CD4-positive, alpha-beta T cell (primary cell): ENCODE measurements at regions not wholly inside any gene's neighbourhood (a gene's known extent, or its start where the extent isn't known, plus 50 kb on each side); places are given as distances from the start of the nearest gene placed in this dataset.
A peak's percentile ranks its signal among the peaks of the same experiment; 100 is the strongest.

Experiments used
- ATAC-seq: fragments of 200-7000 bp; cut with Tn5 transposase; one replicate; pipeline ENCODE4 v1.10.0; 2022; ENCODE audit warnings: mild to moderate bottlenecking; ENCODE audit not compliant: poor library complexity
- CTCF ChIA-PET: fragments of 350-600 bp; sonication (Branson Sonifier 250); formaldehyde crosslinking; loops from one replicate; lab custom pipeline; 2021; ENCODE audit warnings: antibody characterized with exemption, inconsistent platforms; lab: Charles Lee
- POLR2A ChIA-PET: fragments of 350-600 bp; sonication (Branson Sonifier 250); formaldehyde crosslinking; loops from one replicate; lab custom pipeline; 2021; ENCODE audit warnings: antibody characterized with exemption, inconsistent platforms; lab: Charles Lee
- DNase-seq, 14 experiments: peaks; one replicate each; pipeline ENCODE4 v3.0.0-alpha.2; 2013 to 2020; ENCODE audit warnings: mixed read lengths in 2 of 14
- H3K27ac ChIP-seq, 2 donors: one replicate each; pipeline versions ENCODE4 v1.5.1 to v1.7.0; 2013; ENCODE audit warnings: low read length in 2 of 2, low read depth in 1 of 2, mild to moderate bottlenecking in 1 of 2
- H3K27me3 ChIP-seq, 2 experiments: 1 replicate in 1 of 2; 2 replicates in 1 of 2; pipeline versions ENCODE4 v1.6.1 to v1.7.0; 2013; ENCODE audit warnings: low read length in 2 of 2, control low read depth in 1 of 2, mild to moderate bottlenecking in 1 of 2, moderate library complexity in 1 of 2; ENCODE audit not compliant: insufficient read depth in 2 of 2, control insufficient read depth in 1 of 2
- H3K36me3 ChIP-seq: one replicate; pipeline ENCODE4 v1.6.1; 2013; ENCODE audit warnings: low read length, control low read depth; ENCODE audit not compliant: insufficient read depth
- H3K4me1 ChIP-seq: one replicate; pipeline ENCODE4 v1.6.1; 2013; ENCODE audit warnings: low read length, control low read depth; ENCODE audit not compliant: insufficient read depth
- H3K4me3 ChIP-seq: one replicate; pipeline ENCODE4 v1.5.1; 2013; ENCODE audit warnings: mild to moderate bottlenecking, low read length, moderate library complexity
- H3K9me3 ChIP-seq, 2 experiments: 1 replicate in 1 of 2; 2 replicates in 1 of 2; pipeline versions ENCODE4 v1.6.1 to v1.7.0; 2013; ENCODE audit warnings: low read length in 2 of 2, mild to moderate bottlenecking in 2 of 2, control low read depth in 1 of 2, moderate library complexity in 1 of 2; ENCODE audit not compliant: control insufficient read depth in 1 of 2, insufficient read depth in 1 of 2
- H3K27ac Mint-ChIP-seq: one replicate; pipeline ENCODE4 v1.8.0; 2020; ENCODE audit warnings: mixed read lengths
- H3K27me3 Mint-ChIP-seq: one replicate; pipeline ENCODE4 v1.8.0; 2021; ENCODE audit warnings: mixed read lengths
- H3K36me3 Mint-ChIP-seq: one replicate; pipeline ENCODE4 v1.8.0; 2021; ENCODE audit warnings: low read depth, mixed read lengths
- H3K4me1 Mint-ChIP-seq: one replicate; pipeline ENCODE4 v1.8.0; 2021; ENCODE audit warnings: low read depth, mixed read lengths
- H3K4me3 Mint-ChIP-seq: one replicate; pipeline ENCODE4 v1.8.0; 2020; ENCODE audit warnings: mild to moderate bottlenecking, mixed read lengths
- H3K9me3 Mint-ChIP-seq: one replicate; pipeline ENCODE4 v1.8.0; 2020; ENCODE audit warnings: mixed read lengths
- CTCF ChIP-seq: fragments of 200-600 bp; IDR thresholded peaks from one replicate; pipeline ENCODE4 v1.8.0; 2022; ENCODE audit warnings: antibody characterized with exemption, mild to moderate bottlenecking
- intact Hi-C, 2 experiments: fragments of 100-400 bp; cut with DNase I in 1 of 2; cut with micrococcal nuclease in 1 of 2; formaldehyde crosslinking; loops; one replicate each; pipeline versions ENCODE4 v1.15.1 to v1.9.0; 2023 to 2025; cut with DNase I, micrococcal nuclease

- Histone ChIP-seq H3K4me1 (peaks cover 15% of the 10 kb centered on the region), H3K4me3 (no peak overlapping the region), H3K36me3 (no peaks in the 10 kb centered on the region), H3K9me3 (no peaks in the 10 kb centered on the region), H3K27ac (no peak overlapping the region), H3K27me3 (no peaks in the 10 kb centered on the region)
- Mint-ChIP-seq H3K9me3 (peaks cover 2% of the 10 kb centered on the region), H3K27me3 (no peaks in the 10 kb centered on the region), H3K4me3 (no peak overlapping the region), H3K36me3 (no peaks in the 10 kb centered on the region), H3K4me1 (peaks cover 12% of the 10 kb centered on the region), H3K27ac (peak overlapping the region; percentile 2)
- peak; percentile 95 for ATAC-seq
- POLR2A ChIA-PET: interaction anchor here (0.6 to 2.9 kb wide), 7 partner anchors 8 to 135 kb away, joined by 3 to 12 read pairs (median 5); partner anchors contain the start of gene EGR2
- CTCF ChIA-PET: interaction anchor here (0.7 to 3.0 kb wide), 9 partner anchors 9 to 135 kb away, joined by 3 to 23 read pairs (median 6); partner anchors contain the start of gene EGR2
- TF ChIP-seq CTCF: no peak
- intact Hi-C loops: loop anchor here in 1 of 2 experiments (1.0 to 5.0 kb wide), 3 partner anchors 44 to 136 kb away; partner anchors contain the start of gene EGR2
- DNase-seq: peak; percentile 25 to 93 (median 45)
These were observed 123.1 kb upstream of the ADO start for GRCh38 chr10:62681211-62681940.

- H3K9me3 ChIP-seq: peaks cover 3 to 6% of the 10 kb centered on the region in 2 experiments
- no peak overlapping the region for H3K27ac ChIP-seq
- Mint-ChIP-seq H3K4me3 (no peak overlapping the region), H3K4me1 (peaks cover 27% of the 10 kb centered on the region), H3K36me3 (no peaks in the 10 kb centered on the region), H3K27me3 (no peaks in the 10 kb centered on the region), H3K9me3 (peaks cover 2% of the 10 kb centered on the region), H3K27ac (no peak overlapping the region)
- CTCF ChIA-PET: no interaction called here
- no peak overlapping the region for H3K4me3 ChIP-seq
- H3K36me3 ChIP-seq: no peaks in the 10 kb centered on the region
- POLR2A ChIA-PET: interaction anchor here (1.2 kb wide), 1 partner anchor 483 kb away, joined by 4 read pairs; no protein-coding TSS in a partner anchor
- ATAC-seq: no peak
- no peaks in the 10 kb centered on the region for H3K27me3 ChIP-seq
- DNase-seq: no peak
- intact Hi-C loops: loop anchor here in 1 of 2 experiments (5.0 kb wide), 2 partner anchors 48 to 132 kb away; partner anchors contain the start of gene EGR2
- TF ChIP-seq CTCF: no peak
- H3K4me1 ChIP-seq: peaks cover 26% of the 10 kb centered on the region
These were observed 119.6 kb upstream of the ADO start for GRCh38 chr10:62684911-62685310.

GRCh38 chr10:62687230-62687748, 117.2 kb upstream of the ADO start:
- DNase-seq (peak in 2 of 14 experiments; percentile 17 to 34), ATAC-seq (no peak)
- Mint-ChIP-seq H3K9me3 (peaks cover 2% of the 10 kb centered on the region), H3K4me3 (no peak overlapping the region), H3K27ac (no peak overlapping the region), H3K4me1 (peaks cover 39% of the 10 kb centered on the region), H3K36me3 (no peaks in the 10 kb centered on the region), H3K27me3 (no peaks in the 10 kb centered on the region)
- H3K9me3 ChIP-seq: peaks cover 3 to 6% of the 10 kb centered on the region in 2 experiments
- no peaks in the 10 kb centered on the region for H3K27me3 ChIP-seq
- intact Hi-C loops: no loop called here
- no peaks in the 10 kb centered on the region for H3K36me3 ChIP-seq
- ChIA-PET POLR2A (no interaction called here), CTCF (interaction anchor here (1.2 to 1.3 kb wide), 2 partner anchors 19 to 130 kb away, joined by 3 to 4 read pairs; no protein-coding TSS in a partner anchor)
- TF ChIP-seq CTCF: no peak
- no peak overlapping the region for H3K27ac ChIP-seq
- H3K4me1 ChIP-seq: peaks cover 35% of the 10 kb centered on the region
- H3K4me3 ChIP-seq: no peak overlapping the region
